Mesendoderm (in vitro differentiated cells): ENCODE measurements at regions not wholly inside any gene's neighbourhood (a gene's known extent, or its start where the extent isn't known, plus 50 kb on each side); places are given as distances from the start of the nearest gene placed in this dataset.

Source experiments
- DNase-seq: peaks from one replicate; pipeline ENCODE4 v3.0.0; 2013
- H2AK5ac ChIP-seq: 2 replicates; pipeline ENCODE4 v1.6.1; 2013; ENCODE audit warnings: low read length, inconsistent platforms
- H2BK120ac ChIP-seq: 2 replicates; pipeline ENCODE4 v1.6.1; 2013; ENCODE audit warnings: low read depth, mild to moderate bottlenecking, low read length, moderate library complexity, mixed read lengths
- H2BK15ac ChIP-seq: replicated peaks from 2 replicates; pipeline ENCODE4 v1.6.1; 2013; ENCODE audit warnings: low read depth, mild to moderate bottlenecking, moderate library complexity
- H2BK5ac ChIP-seq: 2 replicates; pipeline ENCODE4 v1.6.1; 2013; ENCODE audit warnings: low read length, inconsistent platforms
- H3K18ac ChIP-seq: 2 replicates; pipeline ENCODE4 v1.6.1; 2013; ENCODE audit warnings: mild to moderate bottlenecking, low read length, mixed read lengths
- H3K23ac ChIP-seq: one replicate; pipeline ENCODE4 v1.6.1; 2013; ENCODE audit warnings: low read length
- H3K27ac ChIP-seq: 2 replicates; pipeline ENCODE4 v1.5.1; 2013; ENCODE audit warnings: low read depth, mild to moderate bottlenecking, inconsistent platforms, low read length, moderate library complexity
- H3K27me3 ChIP-seq: 2 replicates; pipeline ENCODE4 v1.6.1; 2013; ENCODE audit warnings: low read length, control low read depth, mild to moderate bottlenecking, inconsistent platforms; ENCODE audit not compliant: insufficient read depth, poor library complexity
- H3K36me3 ChIP-seq: 2 replicates; pipeline ENCODE4 v1.6.1; 2013; ENCODE audit warnings: low read length, inconsistent platforms; ENCODE audit not compliant: control insufficient read depth, insufficient read depth
- H3K4ac ChIP-seq: one replicate; pipeline ENCODE4 v1.6.1; 2013; ENCODE audit warnings: low read depth, mild to moderate bottlenecking, low read length, moderate library complexity
- H3K4me1 ChIP-seq: 2 replicates; pipeline ENCODE4 v1.6.1; 2013; ENCODE audit warnings: low read depth, low read length, inconsistent platforms; ENCODE audit not compliant: control insufficient read depth
- H3K4me2 ChIP-seq: 2 replicates; pipeline ENCODE4 v1.6.1; 2013; ENCODE audit warnings: low read length
- H3K4me3 ChIP-seq: 2 replicates; pipeline ENCODE4 v1.5.1; 2013; ENCODE audit warnings: mild to moderate bottlenecking, low read length
- H3K56ac ChIP-seq: one replicate; pipeline ENCODE4 v1.6.1; 2013; ENCODE audit warnings: low read length
- H3K79me1 ChIP-seq: 2 replicates; pipeline ENCODE4 v1.6.1; 2013; ENCODE audit warnings: low read length, inconsistent platforms
- H3K79me2 ChIP-seq: 2 replicates; pipeline ENCODE4 v1.6.1; 2013; ENCODE audit warnings: mild to moderate bottlenecking, low read length; ENCODE audit not compliant: control insufficient read depth, insufficient read depth
- H3K9ac ChIP-seq: 2 replicates; pipeline ENCODE4 v1.6.1; 2013; ENCODE audit warnings: low read length, inconsistent platforms
- H4K5ac ChIP-seq: one replicate; pipeline ENCODE4 v1.6.1; 2013; ENCODE audit warnings: low read length
- H4K8ac ChIP-seq: one replicate; pipeline ENCODE4 v1.6.1; 2013; ENCODE audit warnings: low read depth, mild to moderate bottlenecking, control low read depth, low read length, moderate library complexity
- WGBS: extraction: QIAGEN DNeasy Blood & Tissue Kit; methylation state at CpG from one replicate; pipeline ENCODE4 v1.1.7; 2013; ENCODE audit warnings: low lambda C conversion rate, missing lambda C conversion rate; ENCODE audit not compliant: insufficient coverage; ENCODE audit errors: extremely low coverage; 5-methylcytosine and 5-hydroxymethylcytosine counted together

GRCh38 chr2:128498589-128498988 lies 179.9 kb upstream of the HS6ST1 start:
- Histone ChIP-seq H3K79me1 (no peaks in the 10 kb centered on the region), H3K27ac (no peak overlapping the region), H3K4me2 (no peak overlapping the region), H3K9ac (no peak overlapping the region), H2BK5ac (no peak overlapping the region), H4K5ac (no peak overlapping the region), H2BK120ac (no peak overlapping the region), H3K36me3 (no peaks in the 10 kb centered on the region), H4K8ac (no peak overlapping the region), H3K18ac (no peak overlapping the region), H3K27me3 (no peaks in the 10 kb centered on the region), H2BK15ac (no peak overlapping the region), H3K79me2 (no peaks in the 10 kb centered on the region), H3K4me1 (no peaks in the 10 kb centered on the region), H3K56ac (no peak overlapping the region), H3K23ac (no peak overlapping the region), H3K4ac (no peak overlapping the region), H2AK5ac (no peak overlapping the region), H3K4me3 (no peak overlapping the region)
- no peak for DNase-seq
- no CpG with 5 or more reads among the region's 5 CpGs for WGBS

GRCh38 chr2:128499367-128500137 lies 180.9 kb upstream of the HS6ST1 start:
- H3K4me1 ChIP-seq = no peaks in the 10 kb centered on the region
- H3K9ac ChIP-seq = no peak overlapping the region
- no peak overlapping the region for H3K56ac ChIP-seq
- no peaks in the 10 kb centered on the region for H3K27me3 ChIP-seq
- no peaks in the 10 kb centered on the region for H3K79me2 ChIP-seq
- H2BK120ac ChIP-seq = no peak overlapping the region
- no peak overlapping the region for H3K27ac ChIP-seq
- H3K23ac ChIP-seq = no peak overlapping the region
- H3K4me3 ChIP-seq = no peak overlapping the region
- H2BK15ac ChIP-seq = no peak overlapping the region
- H3K79me1 ChIP-seq = no peaks in the 10 kb centered on the region
- no peak overlapping the region for H4K8ac ChIP-seq
- no peak overlapping the region for H3K18ac ChIP-seq
- no peak overlapping the region for H3K4me2 ChIP-seq
- H2AK5ac ChIP-seq = no peak overlapping the region
- DNase-seq = no peak
- H3K4ac ChIP-seq = no peak overlapping the region
- no peaks in the 10 kb centered on the region for H3K36me3 ChIP-seq
- WGBS = no CpG with 5 or more reads among the region's 17 CpGs
- H4K5ac ChIP-seq = no peak overlapping the region
- no peak overlapping the region for H2BK5ac ChIP-seq

DNA sequence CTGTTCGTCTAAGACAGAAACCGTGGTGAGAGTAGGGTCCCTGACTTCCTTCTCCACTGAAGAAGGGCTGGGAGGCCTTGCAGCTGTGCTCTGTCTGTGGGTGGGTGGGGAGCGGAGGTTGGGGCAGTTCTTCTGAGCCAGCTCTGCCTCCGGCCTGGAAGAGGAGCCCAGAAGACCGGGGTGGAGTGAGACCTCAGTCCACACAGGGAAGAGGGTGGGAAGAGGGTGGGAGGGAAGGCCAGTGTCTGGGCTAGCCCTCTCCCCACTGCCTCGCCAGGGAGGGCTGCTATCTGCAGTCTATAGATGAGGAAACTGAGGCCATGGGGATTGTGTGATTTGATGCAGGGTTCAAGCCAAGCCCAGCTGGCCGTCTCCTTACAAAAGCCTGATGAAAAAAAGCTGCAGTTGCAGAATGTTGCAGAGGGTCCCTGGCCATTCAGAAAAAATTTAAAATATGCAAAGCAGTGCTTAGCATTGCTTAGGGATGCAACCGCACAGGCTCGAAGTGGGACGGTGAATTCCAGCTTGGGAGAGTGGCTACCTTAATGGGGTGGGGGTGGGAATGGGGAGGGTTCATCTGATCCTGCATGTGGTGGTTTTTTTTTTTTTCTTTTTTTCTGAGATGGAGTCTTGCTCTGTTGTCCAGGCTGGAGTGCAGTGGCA lies 181.6 kb upstream of the HS6ST1 start:
- H4K8ac ChIP-seq = no peak overlapping the region
- H3K56ac ChIP-seq = no peak overlapping the region
- H3K4me3 ChIP-seq = no peak overlapping the region
- no peaks in the 10 kb centered on the region for H3K4me1 ChIP-seq
- no peaks in the 10 kb centered on the region for H3K79me1 ChIP-seq
- H4K5ac ChIP-seq = no peak overlapping the region
- H3K79me2 ChIP-seq = no peaks in the 10 kb centered on the region
- no peak overlapping the region for H3K9ac ChIP-seq
- H2AK5ac ChIP-seq = no peak overlapping the region
- H2BK120ac ChIP-seq = no peak overlapping the region
- H3K18ac ChIP-seq = no peak overlapping the region
- no peak overlapping the region for H3K4me2 ChIP-seq
- no peak overlapping the region for H3K4ac ChIP-seq
- no peak for DNase-seq
- H2BK5ac ChIP-seq = no peak overlapping the region
- no peaks in the 10 kb centered on the region for H3K27me3 ChIP-seq
- H3K27ac ChIP-seq = no peak overlapping the region
- H2BK15ac ChIP-seq = no peak overlapping the region
- H3K23ac ChIP-seq = no peak overlapping the region
- WGBS = no CpG with 5 or more reads among the region's 10 CpGs
- H3K36me3 ChIP-seq = no peaks in the 10 kb centered on the region

GRCh38 chr2:128501006-128501690 lies 182.5 kb upstream of the HS6ST1 start:
- H3K36me3 ChIP-seq = no peaks in the 10 kb centered on the region
- no peak overlapping the region for H3K23ac ChIP-seq
- H3K79me1 ChIP-seq = no peaks in the 10 kb centered on the region
- WGBS = no CpG with 5 or more reads among the region's 12 CpGs
- no peak overlapping the region for H3K4me3 ChIP-seq
- no peak overlapping the region for H3K56ac ChIP-seq
- H2AK5ac ChIP-seq = no peak overlapping the region
- no peak overlapping the region for H3K4me2 ChIP-seq
- H2BK5ac ChIP-seq = no peak overlapping the region
- no peaks in the 10 kb centered on the region for H3K4me1 ChIP-seq
- H3K18ac ChIP-seq = no peak overlapping the region
- no peaks in the 10 kb centered on the region for H3K27me3 ChIP-seq
- no peak overlapping the region for H2BK15ac ChIP-seq
- H3K9ac ChIP-seq = no peak overlapping the region
- no peak overlapping the region for H4K8ac ChIP-seq
- H3K4ac ChIP-seq = no peak overlapping the region
- H3K79me2 ChIP-seq = no peaks in the 10 kb centered on the region
- no peak overlapping the region for H4K5ac ChIP-seq
- DNase-seq = no peak
- no peak overlapping the region for H2BK120ac ChIP-seq
- no peak overlapping the region for H3K27ac ChIP-seq

GRCh38 chr2:128501700-128502099 lies 183.0 kb upstream of the HS6ST1 start:
- no peak overlapping the region for H3K4me3 ChIP-seq
- H3K27ac ChIP-seq = no peak overlapping the region
- no peaks in the 10 kb centered on the region for H3K79me1 ChIP-seq
- H4K8ac ChIP-seq = no peak overlapping the region
- no peak overlapping the region for H3K4ac ChIP-seq
- H2BK15ac ChIP-seq = no peak overlapping the region
- no peak for DNase-seq
- no peak overlapping the region for H3K56ac ChIP-seq
- H2AK5ac ChIP-seq = no peak overlapping the region
- H3K18ac ChIP-seq = no peak overlapping the region
- H2BK5ac ChIP-seq = no peak overlapping the region
- H3K36me3 ChIP-seq = no peaks in the 10 kb centered on the region
- H2BK120ac ChIP-seq = no peak overlapping the region
- H3K4me2 ChIP-seq = no peak overlapping the region
- no peak overlapping the region for H3K9ac ChIP-seq
- H4K5ac ChIP-seq = no peak overlapping the region
- no peaks in the 10 kb centered on the region for H3K27me3 ChIP-seq
- no peak overlapping the region for H3K23ac ChIP-seq
- WGBS = no CpG with 5 or more reads among the region's 4 CpGs
- no peaks in the 10 kb centered on the region for H3K79me2 ChIP-seq
- H3K4me1 ChIP-seq = no peaks in the 10 kb centered on the region
